ENCODE measurements at regions not wholly inside any gene's neighbourhood (a gene's known extent, or its start where the extent isn't known, plus 50 kb on each side); places are given as distances from the start of the nearest gene placed in this dataset.

GRCh38 chr6:165091121-165091785, 218.2 kb downstream of the C6orf118 start:
- TF ChIP-seq, protein P1, sequence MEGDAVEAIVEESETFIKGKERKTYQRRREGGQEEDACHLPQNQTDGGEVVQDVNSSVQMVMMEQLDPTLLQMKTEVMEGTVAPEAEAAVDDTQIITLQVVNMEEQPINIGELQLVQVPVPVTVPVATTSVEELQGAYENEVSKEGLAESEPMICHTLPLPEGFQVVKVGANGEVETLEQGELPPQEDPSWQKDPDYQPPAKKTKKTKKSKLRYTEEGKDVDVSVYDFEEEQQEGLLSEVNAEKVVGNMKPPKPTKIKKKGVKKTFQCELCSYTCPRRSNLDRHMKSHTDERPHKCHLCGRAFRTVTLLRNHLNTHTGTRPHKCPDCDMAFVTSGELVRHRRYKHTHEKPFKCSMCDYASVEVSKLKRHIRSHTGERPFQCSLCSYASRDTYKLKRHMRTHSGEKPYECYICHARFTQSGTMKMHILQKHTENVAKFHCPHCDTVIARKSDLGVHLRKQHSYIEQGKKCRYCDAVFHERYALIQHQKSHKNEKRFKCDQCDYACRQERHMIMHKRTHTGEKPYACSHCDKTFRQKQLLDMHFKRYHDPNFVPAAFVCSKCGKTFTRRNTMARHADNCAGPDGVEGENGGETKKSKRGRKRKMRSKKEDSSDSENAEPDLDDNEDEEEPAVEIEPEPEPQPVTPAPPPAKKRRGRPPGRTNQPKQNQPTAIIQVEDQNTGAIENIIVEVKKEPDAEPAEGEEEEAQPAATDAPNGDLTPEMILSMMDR (optimal IDR thresholded peaks at IDR 0.05 in 1 of 3, IDR thresholded peaks at IDR 0.05 in 1 of 3, conservative IDR thresholded peaks at IDR 0.05 in 1 of 3; ENCODE audit: extremely low read depth in 1 of 3, insufficient read depth in 2 of 3, low read length in 3 of 3) = no peak
- no peak for TF ChIP-seq EZH2 (IDR thresholded peaks at IDR 0.05; ENCODE audit: low read length)

Measured in keratinocyte (primary cell).